GM23248 (cell line): ENCODE measurements at regions not wholly inside any gene's neighbourhood (a gene's known extent, or its start where the extent isn't known, plus 50 kb on each side); places are given as distances from the start of the nearest gene placed in this dataset.

Experiments used
- DNase-seq: peaks from one replicate; pipeline ENCODE4 v3.0.0-alpha.2; 2015
- H2AFZ ChIP-seq: fragments of 200-600 bp; sonication (generic); 2 replicates; pipeline ENCODE4 v1.6.1; 2016; ENCODE audit warnings: antibody characterized with exemption
- H3F3A ChIP-seq: fragments of 200-600 bp; sonication (generic); 2 replicates; pipeline ENCODE4 v1.6.1; 2016; ENCODE audit warnings: mild to moderate bottlenecking, antibody characterized with exemption, mixed run types; ENCODE audit not compliant: insufficient read depth
- H3K27ac ChIP-seq: fragments of 200-600 bp; sonication (generic); 2 replicates; pipeline ENCODE4 v1.5.1; 2016; ENCODE audit warnings: mild to moderate bottlenecking
- H3K27me3 ChIP-seq: fragments of 200-600 bp; sonication (generic); replicated peaks from 2 replicates; pipeline ENCODE4 v1.6.1; 2016; ENCODE audit warnings: mild to moderate bottlenecking; ENCODE audit not compliant: insufficient read depth
- H3K36me3 ChIP-seq: fragments of 200-600 bp; sonication (generic); 2 replicates; pipeline ENCODE4 v1.6.1; 2016; ENCODE audit warnings: low read depth, mild to moderate bottlenecking
- H3K4me1 ChIP-seq: fragments of 200-600 bp; sonication (generic); 2 replicates; pipeline ENCODE4 v1.6.1; 2016; ENCODE audit warnings: mild to moderate bottlenecking; ENCODE audit not compliant: insufficient read depth
- H3K4me2 ChIP-seq: fragments of 200-600 bp; sonication (generic); one replicate; pipeline ENCODE4 v1.6.1; 2016; ENCODE audit warnings: mild to moderate bottlenecking; ENCODE audit not compliant: unreplicated experiment
- H3K4me3 ChIP-seq: fragments of 200-600 bp; sonication (generic); 2 replicates; pipeline ENCODE4 v1.5.1; 2016; ENCODE audit warnings: mild to moderate bottlenecking
- H3K79me2 ChIP-seq: fragments of 200-600 bp; sonication (generic); 2 replicates; pipeline ENCODE4 v1.6.1; 2016; ENCODE audit warnings: mild to moderate bottlenecking; ENCODE audit not compliant: insufficient read depth
- H3K9ac ChIP-seq: fragments of 200-600 bp; sonication (generic); 2 replicates; pipeline ENCODE4 v1.6.1; 2016; ENCODE audit warnings: mild to moderate bottlenecking
- H3K9me2 ChIP-seq: fragments of 200-600 bp; sonication (generic); 2 replicates; pipeline ENCODE4 v1.6.1; 2016; ENCODE audit warnings: mixed run types, mild to moderate bottlenecking, moderate library complexity; ENCODE audit not compliant: insufficient read depth
- H3K9me3 ChIP-seq: fragments of 200-600 bp; sonication (generic); one replicate; pipeline ENCODE4 v1.6.1; 2017; ENCODE audit warnings: low read depth
- H4K20me1 ChIP-seq: fragments of 200-600 bp; sonication (generic); 2 replicates; pipeline ENCODE4 v1.6.0; 2016; ENCODE audit not compliant: insufficient read depth
- EZH2 ChIP-seq: fragments of 200-600 bp; sonication (generic); IDR thresholded peaks from 2 replicates; pipeline ENCODE4 v1.6.1; 2018; ENCODE audit warnings: antibody characterized with exemption, mild to moderate bottlenecking; ENCODE audit not compliant: insufficient read depth, poor library complexity, severe bottlenecking
- EZH2phosphoT487 ChIP-seq: fragments of 200-600 bp; sonication (generic); IDR thresholded peaks from 2 replicates; pipeline ENCODE4 v1.6.1; 2018; ENCODE audit warnings: antibody characterized with exemption, moderate library complexity, mild to moderate bottlenecking, low read depth; ENCODE audit not compliant: insufficient read depth
- WGBS, 2 experiments: methylation state at CpG; one replicate each; pipeline ENCODE4 v1.1.6; 2015 to 2017; ENCODE audit warnings: low lambda C conversion rate in 2 of 2, low coverage in 1 of 2; ENCODE audit errors: missing lambda C conversion rate in 2 of 2; 5-methylcytosine and 5-hydroxymethylcytosine counted together
- in situ Hi-C: fragments of 300-500 bp; cut with MboI; formaldehyde crosslinking; loops from 2 replicates; pipeline ENCODE4 v1.15.0; 2020

DNA sequence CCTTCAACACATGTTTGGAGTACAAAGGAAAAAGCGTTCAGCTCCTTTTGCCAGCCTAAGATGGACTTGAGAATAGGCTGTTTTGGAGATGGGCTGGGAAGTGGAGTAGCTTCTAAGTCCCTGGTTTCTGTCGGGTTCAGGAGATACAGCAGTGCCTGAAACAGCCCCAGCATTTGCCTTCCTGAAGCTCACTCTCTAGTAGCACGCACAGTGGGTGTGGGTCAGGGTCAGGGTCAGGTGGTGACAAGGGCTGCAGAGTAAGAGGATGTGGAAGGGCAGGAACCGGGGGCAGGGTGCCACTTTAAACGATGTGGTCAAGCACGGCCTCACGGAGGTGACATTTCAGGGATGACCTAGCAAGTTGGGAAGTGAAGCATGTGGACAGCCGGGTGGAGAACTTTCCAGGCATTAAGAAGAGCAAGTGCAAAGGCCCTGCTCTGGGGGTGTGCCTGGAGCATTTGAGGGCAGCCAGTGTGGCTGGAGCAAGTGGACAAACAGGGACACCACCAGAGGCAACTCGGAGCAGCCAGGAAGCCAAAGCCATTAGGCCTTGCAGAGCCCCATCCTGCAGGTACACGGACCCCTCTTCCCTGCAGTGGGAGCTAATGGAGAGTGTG lies 382.2 kb upstream of the ZMIZ1 start:
- H2AFZ ChIP-seq: no peak overlapping the region
- no peaks in the 10 kb centered on the region for H3K27me3 ChIP-seq
- in situ Hi-C loops: no loop called here
- no peaks in the 10 kb centered on the region for H3F3A ChIP-seq
- H3K9me3 ChIP-seq: no peaks in the 10 kb centered on the region
- H4K20me1 ChIP-seq: no peaks in the 10 kb centered on the region
- DNase-seq: no peak
- no peaks in the 10 kb centered on the region for H3K9me2 ChIP-seq
- H3K36me3 ChIP-seq: no peaks in the 10 kb centered on the region
- no peak overlapping the region for H3K27ac ChIP-seq
- 86 to 89% methylated on average over 10 of the region's 10 CpGs for WGBS, 2 experiments
- no peak for TF ChIP-seq EZH2
- TF ChIP-seq EZH2phosphoT487: no peak
- H3K4me2 ChIP-seq: no peak overlapping the region
- no peak overlapping the region for H3K9ac ChIP-seq
- H3K79me2 ChIP-seq: no peaks in the 10 kb centered on the region
- peaks cover 6% of the 10 kb centered on the region; the same call in 1 of the 2 replicates for H3K4me1 ChIP-seq
- H3K4me3 ChIP-seq: no peak overlapping the region

DNA sequence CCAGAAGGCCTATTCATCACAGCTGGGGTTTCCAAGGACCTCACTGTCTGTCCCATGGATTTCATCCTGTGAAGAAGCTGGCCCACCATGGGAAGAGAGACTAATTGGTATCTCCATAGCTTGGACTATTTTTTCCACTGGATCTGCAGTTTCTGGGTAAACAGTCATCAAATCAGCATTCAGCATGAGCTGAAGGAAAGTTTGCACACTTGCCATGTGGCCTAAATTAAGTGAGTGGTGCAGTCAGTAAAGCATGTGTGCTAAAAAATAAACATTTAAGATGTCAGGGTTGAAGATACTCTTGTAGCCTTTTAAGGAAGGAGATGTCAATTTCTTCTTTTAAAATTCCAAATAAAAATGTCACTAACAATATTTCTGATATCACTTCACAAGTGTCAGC lies 381.1 kb upstream of the ZMIZ1 start:
- no peaks in the 10 kb centered on the region for H3F3A ChIP-seq
- peak; percentile 25 for DNase-seq
- H3K4me2 ChIP-seq: no peak overlapping the region
- H3K4me1 ChIP-seq: peaks cover 6% of the 10 kb centered on the region; the same call in 1 of the 2 replicates
- H3K9ac ChIP-seq: no peak overlapping the region
- H4K20me1 ChIP-seq: no peaks in the 10 kb centered on the region
- H3K36me3 ChIP-seq: no peaks in the 10 kb centered on the region
- TF ChIP-seq EZH2 (no peak), EZH2phosphoT487 (no peak)
- H3K9me3 ChIP-seq: no peaks in the 10 kb centered on the region
- H3K9me2 ChIP-seq: no peaks in the 10 kb centered on the region
- H2AFZ ChIP-seq: no peak overlapping the region
- no peaks in the 10 kb centered on the region for H3K27me3 ChIP-seq
- in situ Hi-C loops: no loop called here
- no peak overlapping the region for H3K4me3 ChIP-seq
- H3K27ac ChIP-seq: no peak overlapping the region
- no peaks in the 10 kb centered on the region for H3K79me2 ChIP-seq

DNA sequence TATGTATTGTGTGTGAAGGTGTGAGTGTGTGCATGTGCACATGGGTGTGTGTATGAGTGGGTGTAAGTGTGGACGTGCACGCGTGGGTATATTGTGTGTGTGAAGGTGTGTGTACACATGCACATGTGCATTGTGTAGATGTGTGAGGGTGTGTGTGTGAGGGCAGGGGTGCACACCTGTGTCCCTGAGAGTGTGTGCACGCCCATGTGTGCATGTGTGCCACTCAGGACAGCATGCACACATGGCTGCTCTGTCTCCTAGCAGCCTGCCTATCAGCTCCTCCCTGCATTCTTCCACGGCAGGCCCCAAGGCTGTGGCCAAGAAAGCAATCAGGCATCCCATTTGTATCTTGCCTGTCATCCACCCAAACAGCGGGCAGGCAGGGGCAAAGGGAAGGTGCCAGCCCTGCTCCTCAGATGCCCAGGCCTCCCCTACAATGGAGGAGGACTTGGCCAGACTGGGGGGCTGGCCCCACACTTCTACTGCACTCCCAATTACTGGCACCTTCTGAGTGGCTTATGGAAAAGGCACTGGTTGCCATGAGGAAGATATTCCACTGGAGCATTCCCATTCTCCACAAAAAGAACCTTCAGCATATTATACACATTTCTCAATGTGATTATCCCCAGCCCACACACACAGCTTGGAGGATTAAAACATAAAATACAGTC lies 380.4 kb upstream of the ZMIZ1 start:
- H3K79me2 ChIP-seq: no peaks in the 10 kb centered on the region
- in situ Hi-C loops: no loop called here
- 79 to 83% methylated on average over 6 of the region's 6 CpGs for WGBS, 2 experiments
- H3K9me3 ChIP-seq: no peaks in the 10 kb centered on the region
- H2AFZ ChIP-seq: no peak overlapping the region
- H3K36me3 ChIP-seq: no peaks in the 10 kb centered on the region
- H3K4me2 ChIP-seq: no peak overlapping the region
- no peak overlapping the region for H3K27ac ChIP-seq
- no peaks in the 10 kb centered on the region for H4K20me1 ChIP-seq
- H3K4me3 ChIP-seq: no peak overlapping the region
- no peaks in the 10 kb centered on the region for H3F3A ChIP-seq
- H3K9ac ChIP-seq: no peak overlapping the region
- no peaks in the 10 kb centered on the region for H3K9me2 ChIP-seq
- H3K4me1 ChIP-seq: peaks cover 6% of the 10 kb centered on the region; the same call in 1 of the 2 replicates
- H3K27me3 ChIP-seq: no peaks in the 10 kb centered on the region
- TF ChIP-seq EZH2phosphoT487 (no peak), EZH2 (no peak)
- DNase-seq: no peak

DNA sequence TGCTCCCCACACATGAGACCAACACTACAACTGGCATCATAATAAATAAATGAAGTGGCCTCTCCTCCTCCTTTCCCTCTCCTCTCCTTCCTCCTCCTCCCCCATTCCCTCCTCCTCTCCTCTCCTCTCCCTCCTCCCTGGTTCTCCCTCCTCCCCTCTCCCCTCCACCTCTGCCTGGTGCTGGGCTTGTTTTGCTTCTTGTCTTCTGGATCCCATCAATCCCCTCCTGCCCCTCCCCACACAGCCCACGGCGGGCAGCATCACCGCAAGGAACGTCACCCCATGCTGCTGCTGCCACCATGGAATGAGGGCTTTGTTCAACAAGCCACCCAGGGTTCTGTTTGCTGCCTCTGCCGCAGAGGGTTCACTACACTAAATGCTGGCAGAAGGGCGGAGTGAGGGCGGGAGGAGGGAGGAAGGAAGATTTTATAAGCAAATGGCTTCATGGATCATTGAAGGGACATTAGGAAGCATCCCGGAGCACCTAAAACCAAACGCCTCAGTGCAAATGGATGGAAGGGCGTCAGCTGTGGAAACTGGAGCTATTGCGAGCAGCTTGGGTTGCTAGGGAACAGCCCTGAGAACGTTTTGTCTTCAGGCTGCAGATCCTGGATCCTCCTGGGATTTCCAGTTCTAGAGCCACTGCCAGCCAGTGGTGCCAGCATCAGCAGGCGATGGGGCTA lies 379.7 kb upstream of the ZMIZ1 start:
- no peaks in the 10 kb centered on the region for H3K9me3 ChIP-seq
- no peak overlapping the region for H2AFZ ChIP-seq
- no peak overlapping the region for H3K27ac ChIP-seq
- no peaks in the 10 kb centered on the region for H3K36me3 ChIP-seq
- H3K4me1 ChIP-seq: peaks cover 6% of the 10 kb centered on the region; the same call in 1 of the 2 replicates
- no peak overlapping the region for H3K4me2 ChIP-seq
- in situ Hi-C loops: no loop called here
- no peak overlapping the region for H3K9ac ChIP-seq
- no peaks in the 10 kb centered on the region for H3K79me2 ChIP-seq
- no peaks in the 10 kb centered on the region for H3K27me3 ChIP-seq
- H3K4me3 ChIP-seq: no peak overlapping the region
- peak; percentile 53 for DNase-seq
- TF ChIP-seq EZH2phosphoT487 (no peak), EZH2 (no peak)
- no peaks in the 10 kb centered on the region for H3F3A ChIP-seq
- H3K9me2 ChIP-seq: no peaks in the 10 kb centered on the region
- no peaks in the 10 kb centered on the region for H4K20me1 ChIP-seq
- 24 to 25% methylated on average over 13 of the region's 13 CpGs for WGBS, 2 experiments
